Common myeloid progenitor, CD34-positive (primary cell): ENCODE measurements at regions not wholly inside any gene's neighbourhood (a gene's known extent, or its start where the extent isn't known, plus 50 kb on each side); places are given as distances from the start of the nearest gene placed in this dataset.

Experiments
- CTCF ChIA-PET: fragments of 350-600 bp; sonication (Branson Sonifier 250); formaldehyde crosslinking; loops from one replicate; lab custom pipeline; 2021; ENCODE audit warnings: antibody characterized with exemption; lab: Charles Lee
- POLR2A ChIA-PET: fragments of 350-600 bp; sonication (Branson Sonifier 250); formaldehyde crosslinking; loops from one replicate; lab custom pipeline; 2021; ENCODE audit warnings: antibody characterized with exemption; lab: Charles Lee
- DNase-seq, 3 donors: peaks; one replicate each; pipeline versions ENCODE4 v3.0.0 to v3.0.0-alpha.2; 2013
- H3K27ac ChIP-seq, 2 experiments: 1 replicate in 1 of 2; 2 replicates in 1 of 2; pipeline ENCODE4 v1.7.0; 2013; ENCODE audit warnings: inconsistent platforms in 2 of 2, low read length in 2 of 2, mild to moderate bottlenecking in 2 of 2, low read depth in 1 of 2, moderate library complexity in 1 of 2; ENCODE audit not compliant: severe bottlenecking in 2 of 2, insufficient read depth in 1 of 2, poor library complexity in 1 of 2
- H3K27me3 ChIP-seq, 5 experiments: replicated peaks in 2 of 5; 1 replicate in 3 of 5; 2 replicates in 2 of 5; pipeline versions ENCODE4 v1.6.1 to v1.7.0; 2013; ENCODE audit warnings: low read length in 4 of 5, mild to moderate bottlenecking in 2 of 5, moderate library complexity in 2 of 5, inconsistent platforms in 1 of 5; ENCODE audit not compliant: insufficient read depth in 5 of 5, control insufficient read depth in 4 of 5
- H3K36me3 ChIP-seq, 4 experiments: 1 replicate in 2 of 4; 2 replicates in 2 of 4; pipeline versions ENCODE4 v1.6.1 to v1.7.0; 2013; ENCODE audit warnings: low read length in 3 of 4, control low read depth in 1 of 4, mild to moderate bottlenecking in 1 of 4; ENCODE audit not compliant: control insufficient read depth in 4 of 4, insufficient read depth in 4 of 4
- H3K4me1 ChIP-seq, 4 experiments: 1 replicate in 3 of 4; 2 replicates in 1 of 4; pipeline versions ENCODE4 v1.6.1 to v1.7.1; 2013; ENCODE audit warnings: low read length in 3 of 4, mild to moderate bottlenecking in 3 of 4, control low read depth in 1 of 4, inconsistent platforms in 1 of 4, moderate library complexity in 1 of 4; ENCODE audit not compliant: control insufficient read depth in 4 of 4, insufficient read depth in 4 of 4; ENCODE audit errors: control extremely low read depth in 1 of 4
- H3K4me3 ChIP-seq, 7 experiments: 1 replicate in 4 of 7; 2 replicates in 3 of 7; pipeline versions ENCODE4 v1.5.1 to v1.7.0; 2013; ENCODE audit warnings: mild to moderate bottlenecking in 7 of 7, low read length in 6 of 7, moderate library complexity in 6 of 7, inconsistent platforms in 2 of 7, low read depth in 2 of 7, control low read depth in 1 of 7; ENCODE audit not compliant: insufficient read depth in 4 of 7, control insufficient read depth in 1 of 7; ENCODE audit errors: extremely low read depth in 1 of 7
- H3K9me3 ChIP-seq, 5 experiments: 1 replicate in 4 of 5; 2 replicates in 1 of 5; pipeline versions ENCODE4 v1.6.1 to v1.7.1; 2013; ENCODE audit warnings: low read length in 4 of 5, mild to moderate bottlenecking in 2 of 5, inconsistent platforms in 1 of 5, low read depth in 1 of 5, moderate library complexity in 1 of 5; ENCODE audit not compliant: control insufficient read depth in 4 of 5, insufficient read depth in 2 of 5; ENCODE audit errors: control extremely low read depth in 1 of 5
- WGBS: methylation state at CpG from one replicate; pipeline ENCODE4 v1.1.5; 2013; ENCODE audit not compliant: insufficient coverage; 5-methylcytosine and 5-hydroxymethylcytosine counted together

- Histone ChIP-seq H3K4me3 (no peak overlapping the region), H3K9me3 (no peaks in the 10 kb centered on the region), H3K4me1 (peaks cover 0 to 3% (median under 1%) of the 10 kb centered on the region in 4 experiments), H3K27ac (no peak overlapping the region), H3K36me3 (no peaks in the 10 kb centered on the region), H3K27me3 (peaks cover 0 to 91% (median 14%) of the 10 kb centered on the region in 5 experiments)
- DNase-seq: no peak
- WGBS: 69% methylated on average over 16 of the region's 20 CpGs
- ChIA-PET CTCF (no interaction called here), POLR2A (no interaction called here)
Measured at GRCh38 chr17:79214940-79215604, 140.4 kb downstream of the ENGASE start.

GRCh38 chr17:79214459-79214858 lies 139.8 kb downstream of the ENGASE start:
- H3K27me3 ChIP-seq: peaks cover 0 to 87% (median 15%) of the 10 kb centered on the region in 5 experiments
- no peaks in the 10 kb centered on the region for H3K36me3 ChIP-seq
- no peak overlapping the region for H3K27ac ChIP-seq
- H3K4me3 ChIP-seq: no peak overlapping the region
- 60% methylated on average over 2 of the region's 4 CpGs for WGBS
- H3K9me3 ChIP-seq: no peaks in the 10 kb centered on the region
- POLR2A ChIA-PET: no interaction called here
- H3K4me1 ChIP-seq: peaks cover 0 to 2% (median 0%) of the 10 kb centered on the region in 4 experiments
- CTCF ChIA-PET: no interaction called here
- DNase-seq: no peak

- ChIA-PET POLR2A (no interaction called here), CTCF (no interaction called here)
- no peaks in the 10 kb centered on the region for H3K9me3 ChIP-seq
- DNase-seq: no peak
- H3K27ac ChIP-seq: no peak overlapping the region
- 96% methylated on average over 10 of the region's 10 CpGs for WGBS
- no peaks in the 10 kb centered on the region for H3K36me3 ChIP-seq
- no peak overlapping the region for H3K4me3 ChIP-seq
- H3K27me3 ChIP-seq: peaks cover 0 to 79% (median 14%) of the 10 kb centered on the region in 5 experiments
- H3K4me1 ChIP-seq: peaks cover 0 to 2% (median 0%) of the 10 kb centered on the region in 4 experiments
Measured at GRCh38 chr17:79213305-79213704, 138.7 kb downstream of the ENGASE start.

GRCh38 chr17:79212149-79213087 lies 137.8 kb downstream of the ENGASE start:
- 48% methylated on average over 6 of the region's 15 CpGs for WGBS

GRCh38 chr17:79211061-79211770 lies 136.6 kb downstream of the ENGASE start:
- POLR2A ChIA-PET: no interaction called here
- H3K4me1 ChIP-seq: peaks cover 0 to 2% (median 0%) of the 10 kb centered on the region in 4 experiments
- no peaks in the 10 kb centered on the region for H3K9me3 ChIP-seq
- H3K4me3 ChIP-seq: no peak overlapping the region
- H3K36me3 ChIP-seq: no peaks in the 10 kb centered on the region
- 87% methylated on average over 28 of the region's 28 CpGs for WGBS
- DNase-seq: no peak
- no peak overlapping the region for H3K27ac ChIP-seq
- peaks cover 0 to 81% (median 21%) of the 10 kb centered on the region in 5 experiments for H3K27me3 ChIP-seq
- CTCF ChIA-PET: no interaction called here

More at GRCh38 chr17:79212149-79213087, 137.8 kb downstream of the ENGASE start:
- ChIA-PET POLR2A (no interaction called here), CTCF (no interaction called here)
- no peak overlapping the region for H3K4me3 ChIP-seq
- no peaks in the 10 kb centered on the region for H3K9me3 ChIP-seq
- H3K27ac ChIP-seq: no peak overlapping the region
- H3K27me3 ChIP-seq: peaks cover 0 to 80% (median 18%) of the 10 kb centered on the region in 5 experiments
- peaks cover 0 to 2% (median 0%) of the 10 kb centered on the region in 4 experiments for H3K4me1 ChIP-seq
- DNase-seq: no peak
- no peaks in the 10 kb centered on the region for H3K36me3 ChIP-seq

GRCh38 chr17:79210638-79211037 lies 136.0 kb downstream of the ENGASE start:
- Histone ChIP-seq H3K36me3 (no peaks in the 10 kb centered on the region), H3K4me3 (no peak overlapping the region), H3K9me3 (no peaks in the 10 kb centered on the region), H3K27me3 (peaks cover 0 to 82% (median 20%) of the 10 kb centered on the region in 5 experiments), H3K4me1 (peaks cover 0 to 2% (median 0%) of the 10 kb centered on the region in 4 experiments), H3K27ac (no peak overlapping the region)
- ChIA-PET POLR2A (no interaction called here), CTCF (no interaction called here)
- 95% methylated on average over 9 of the region's 10 CpGs for WGBS
- DNase-seq: no peak
